ENCODE measurements at regions not wholly inside any gene's neighbourhood (a gene's known extent, or its start where the extent isn't known, plus 50 kb on each side); places are given as distances from the start of the nearest gene placed in this dataset.
"Not testable (repeated sequence)": the region's sequence is repeated elsewhere in the genome, so short reads cannot be mapped to it uniquely, and the experiment has no call there.

- not testable (repeated sequence) for TF ChIP-seq CTCF (IDR thresholded peaks at IDR 0.05; ENCODE audit: low read length); EZH2 (optimal IDR thresholded peaks at IDR 0.05; ENCODE audit: low read depth, low read length)
These were observed 102.4 kb upstream of the GMNC start for GRCh38 chr3:190964931-190965330.
